C4-2B (cell line): ENCODE measurements at regions not wholly inside any gene's neighbourhood (a gene's known extent, or its start where the extent isn't known, plus 50 kb on each side); places are given as distances from the start of the nearest gene placed in this dataset.

ENCODE experiments used
- CTCF ChIP-seq: fragments of 450-650 bp; conservative IDR thresholded peaks from 2 replicates; pipeline ENCODE4 v1.5.1; 2017; ENCODE audit warnings: mild to moderate bottlenecking
- ZFX ChIP-seq: fragments of 450-650 bp; IDR thresholded peaks from 2 replicates; pipeline ENCODE4 v1.6.1; 2017

GRCh38 chr2:183465048-183465447 is 340.8 kb downstream of the NUP35 start:
- TF ChIP-seq CTCF (no peak), ZFX (no peak)
